GM18861 (cell line): ENCODE measurements at regions not wholly inside any gene's neighbourhood (a gene's known extent, or its start where the extent isn't known, plus 50 kb on each side); places are given as distances from the start of the nearest gene placed in this dataset.
"Not testable (repeated sequence)": the region's sequence is repeated elsewhere in the genome, so short reads cannot be mapped to it uniquely, and the experiment has no call there.

ENCODE experiments used
- ATAC-seq: cut with Tn5 transposase; IDR thresholded peaks from one replicate; pipeline ENCODE4 v1.9.1; 2021; ENCODE audit not compliant: unreplicated experiment

- not testable (repeated sequence) for ATAC-seq
Observed at GRCh38 chr9:40939201-40939887, 189.1 kb downstream of the FOXD4L6 start.

GRCh38 chr9:40935336-40935735, 193.1 kb downstream of the FOXD4L6 start:
- no peak for ATAC-seq

DNA sequence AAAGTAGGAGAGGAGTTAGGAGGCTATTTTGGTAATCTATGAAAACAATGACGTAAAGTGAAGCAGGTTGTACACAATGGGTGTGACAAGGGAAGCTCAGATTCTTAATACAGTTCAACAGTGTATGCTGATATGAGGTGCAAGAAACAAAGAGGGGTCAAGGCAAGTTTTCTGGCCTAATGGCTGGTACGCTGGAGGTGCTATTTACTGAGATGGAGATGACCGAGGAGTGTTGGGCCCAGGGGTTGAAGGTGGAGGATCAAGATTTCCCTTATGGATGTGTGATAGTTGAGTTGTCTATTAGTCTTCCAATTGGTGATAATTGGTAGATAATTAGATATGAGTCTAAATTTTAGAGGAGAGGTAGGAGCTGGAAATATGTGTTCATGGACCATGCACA, 194.0 kb downstream of the FOXD4L6 start:
- not testable (repeated sequence) for ATAC-seq

DNA sequence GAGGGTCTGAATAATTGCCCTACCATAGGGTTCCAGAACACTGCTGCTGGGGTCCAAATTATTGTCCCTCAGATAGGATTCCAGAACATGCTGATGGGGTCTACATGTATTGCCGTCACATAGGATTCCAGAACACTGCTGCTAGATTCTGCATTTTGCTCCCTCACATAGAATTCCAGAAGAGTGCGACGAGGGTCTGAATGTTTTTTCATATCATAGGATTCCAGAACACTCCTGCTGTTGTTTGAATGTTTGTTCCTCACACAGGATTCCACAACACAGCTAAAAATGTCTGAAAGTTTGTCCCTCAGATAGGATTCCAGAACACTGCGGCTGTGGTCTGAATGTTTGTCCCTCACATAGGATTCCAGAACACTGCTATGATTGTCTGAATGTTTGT, 198.1 kb downstream of the FOXD4L6 start:
- not testable (repeated sequence) for ATAC-seq

GRCh38 chr9:40929488-40929845, 199.0 kb downstream of the FOXD4L6 start:
- not testable (repeated sequence) for ATAC-seq

- ATAC-seq: no peak
Observed at GRCh38 chr9:40928803-40929487, 199.5 kb downstream of the FOXD4L6 start.

DNA sequence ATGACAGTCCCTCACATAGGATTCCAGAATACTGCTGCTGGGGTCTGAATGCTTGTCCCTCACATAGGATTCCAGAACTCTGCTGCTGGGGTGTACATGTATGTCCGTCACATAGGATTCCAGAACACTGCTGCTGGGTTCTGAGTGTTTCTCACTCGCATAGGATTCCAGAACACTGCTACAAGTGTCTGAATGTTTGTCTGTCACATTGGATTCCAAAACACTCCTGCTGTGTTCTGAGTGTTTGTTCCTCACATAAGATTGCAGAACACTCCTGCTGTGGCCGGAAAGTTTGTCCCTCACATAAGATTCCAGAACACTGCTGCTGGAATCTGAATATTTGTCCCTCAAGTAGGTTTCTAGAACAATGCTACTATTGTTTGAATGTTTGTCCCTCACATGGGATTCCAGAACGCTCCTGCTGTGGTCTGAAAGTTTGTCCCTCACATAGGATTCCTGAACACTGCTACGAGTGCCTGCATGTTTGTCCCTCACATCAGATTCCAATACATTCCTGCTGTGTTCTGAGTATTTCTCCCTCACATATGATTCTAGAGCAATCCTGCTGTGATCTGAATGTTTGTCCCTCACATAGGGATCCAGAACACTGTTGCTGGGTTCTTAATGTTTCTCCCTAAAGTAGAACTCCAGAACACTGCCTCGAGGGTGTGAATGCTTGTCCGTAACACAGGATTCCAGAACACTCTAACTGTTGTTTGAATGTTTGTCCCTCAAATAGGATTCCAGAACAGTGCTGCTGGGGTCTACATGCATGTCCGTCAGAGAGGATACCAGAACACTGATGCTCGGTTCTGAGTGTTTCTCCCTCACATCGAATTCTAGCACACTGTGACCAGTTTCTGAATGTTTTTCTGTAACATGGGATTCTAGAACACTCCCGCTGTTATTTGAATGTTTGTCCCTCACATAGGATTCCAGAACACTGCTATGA, 200.4 kb downstream of the FOXD4L6 start:
- ATAC-seq: no peak

DNA sequence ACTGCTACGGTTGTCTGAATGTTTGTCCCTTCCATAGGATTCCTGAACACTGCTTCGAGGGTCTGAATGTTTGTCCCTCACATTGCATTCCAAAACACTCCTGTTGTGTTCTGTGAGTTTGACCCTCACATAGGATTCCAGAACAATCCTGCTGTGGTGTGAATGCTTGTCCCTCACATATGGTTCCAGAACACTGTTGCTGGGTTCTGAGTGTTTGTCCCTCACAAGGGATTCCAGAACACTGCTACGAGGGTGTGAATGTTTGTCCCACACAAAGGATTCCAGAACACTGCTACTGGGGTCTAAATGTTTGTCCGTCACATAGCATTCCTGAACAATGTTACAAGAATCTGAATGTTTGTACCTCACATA, 201.2 kb downstream of the FOXD4L6 start:
- no peak for ATAC-seq

- no peak for ATAC-seq
Observed at GRCh38 chr9:40926404-40927259, 201.8 kb downstream of the FOXD4L6 start.

- ATAC-seq: no peak
Observed at GRCh38 chr9:40925149-40925548, 203.3 kb downstream of the FOXD4L6 start.

GRCh38 chr9:40916399-40916783, 212.1 kb downstream of the FOXD4L6 start:
- not testable (repeated sequence) for ATAC-seq

DNA sequence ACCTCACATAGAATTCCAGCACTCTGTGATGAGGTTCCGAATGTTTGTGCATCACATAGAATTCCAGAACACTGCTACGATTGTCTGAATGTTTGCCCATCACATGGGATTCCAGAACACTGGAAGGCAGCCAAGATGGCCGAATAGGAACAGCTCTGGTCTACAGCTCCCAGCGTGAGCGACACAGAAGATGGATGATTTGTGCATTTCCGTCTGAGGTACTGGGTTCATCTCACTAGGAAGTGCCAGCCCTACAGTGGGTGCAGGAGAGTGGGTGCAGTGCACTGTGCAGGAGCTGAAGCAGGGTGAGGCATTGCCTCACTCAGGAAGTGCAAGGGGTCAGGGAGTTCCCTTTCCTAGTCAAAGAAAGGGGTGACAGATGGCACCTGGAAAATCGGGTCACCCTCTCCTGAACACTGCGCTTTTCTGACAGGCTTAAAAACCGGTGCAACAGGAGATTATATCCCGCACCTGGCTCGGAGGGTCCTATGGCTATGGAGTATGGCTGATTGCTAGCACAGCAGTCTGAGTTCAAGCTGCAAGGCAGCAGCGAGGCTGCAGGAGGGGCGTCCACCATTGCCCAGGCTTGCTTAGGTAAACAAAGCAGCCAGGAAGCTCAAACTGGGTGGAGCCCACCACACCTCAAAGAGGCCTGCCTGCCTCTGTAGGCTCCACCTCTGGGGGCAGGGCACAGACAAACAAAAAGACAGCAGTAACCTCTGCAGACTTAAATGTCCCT, 212.7 kb downstream of the FOXD4L6 start:
- ATAC-seq: not testable (repeated sequence)

DNA sequence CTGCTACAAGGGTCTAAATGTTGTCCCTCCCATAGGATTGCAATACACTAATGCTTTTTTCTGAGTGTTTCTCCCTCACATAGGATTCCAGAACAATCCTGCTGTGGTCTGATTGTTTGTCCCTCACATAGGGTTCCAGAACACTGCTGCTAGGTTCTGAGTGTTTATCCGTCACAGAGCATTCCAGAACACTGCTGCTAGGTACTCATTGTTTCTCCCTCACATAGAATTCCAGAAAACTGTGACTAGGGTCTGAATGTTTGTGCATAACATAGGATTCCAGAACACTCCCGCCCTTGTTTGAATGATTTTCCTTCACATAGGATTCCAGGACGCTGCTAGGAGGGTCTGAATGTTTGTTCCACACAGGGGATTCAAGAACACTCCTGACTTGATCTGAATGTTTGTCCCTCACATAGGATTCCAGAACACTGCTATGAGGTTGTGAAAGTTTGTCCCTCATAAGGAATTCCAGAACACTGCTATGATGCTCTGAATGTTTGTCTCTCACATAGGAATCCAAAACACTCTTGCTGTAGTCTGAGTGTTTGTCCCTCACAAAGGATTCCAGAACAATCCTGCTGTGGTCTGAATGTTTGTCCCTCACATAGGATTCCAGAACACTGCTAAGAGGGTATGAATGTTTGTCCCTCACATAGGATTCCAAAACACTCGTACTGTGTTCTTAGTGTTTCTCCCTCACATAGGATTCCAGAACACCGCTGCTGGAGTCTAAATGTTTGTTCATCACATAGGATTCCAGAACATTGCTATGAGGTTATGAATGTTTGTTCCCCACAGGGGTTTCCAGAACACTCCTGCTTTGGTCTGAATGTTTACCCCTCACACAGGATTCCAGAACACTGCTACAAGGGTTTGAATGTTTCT, 213.5 kb downstream of the FOXD4L6 start:
- no peak for ATAC-seq

GRCh38 chr9:40913928-40914673, 214.4 kb downstream of the FOXD4L6 start:
- ATAC-seq: no peak

DNA sequence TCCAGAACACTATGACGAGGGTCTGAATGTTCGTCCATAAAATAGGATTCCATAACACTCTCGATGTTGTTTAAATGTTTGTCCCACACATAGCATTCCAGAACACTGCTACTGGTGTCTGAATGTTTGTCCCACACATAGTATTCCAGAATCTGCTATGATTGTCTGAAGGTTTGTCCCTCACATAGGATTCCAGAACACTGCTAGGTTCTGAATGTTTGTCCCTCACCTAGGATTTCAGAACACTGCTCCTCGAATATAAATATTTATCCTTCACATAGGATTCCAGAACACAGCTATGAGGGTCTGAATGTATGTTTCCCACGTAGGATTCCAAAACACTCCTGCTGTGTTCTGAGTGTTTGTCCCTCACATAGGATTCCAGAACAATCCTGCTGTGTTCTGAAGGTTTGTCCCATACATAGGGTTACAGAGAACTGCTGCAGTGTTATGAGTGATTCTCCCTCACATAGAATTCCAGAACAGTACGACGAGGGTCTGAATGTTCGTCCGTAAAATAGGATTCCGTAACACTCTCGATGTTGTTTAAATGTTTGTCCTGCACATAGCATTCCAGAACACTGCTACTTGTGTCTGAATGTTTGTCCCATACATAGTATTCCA, 215.3 kb downstream of the FOXD4L6 start:
- no peak for ATAC-seq

DNA sequence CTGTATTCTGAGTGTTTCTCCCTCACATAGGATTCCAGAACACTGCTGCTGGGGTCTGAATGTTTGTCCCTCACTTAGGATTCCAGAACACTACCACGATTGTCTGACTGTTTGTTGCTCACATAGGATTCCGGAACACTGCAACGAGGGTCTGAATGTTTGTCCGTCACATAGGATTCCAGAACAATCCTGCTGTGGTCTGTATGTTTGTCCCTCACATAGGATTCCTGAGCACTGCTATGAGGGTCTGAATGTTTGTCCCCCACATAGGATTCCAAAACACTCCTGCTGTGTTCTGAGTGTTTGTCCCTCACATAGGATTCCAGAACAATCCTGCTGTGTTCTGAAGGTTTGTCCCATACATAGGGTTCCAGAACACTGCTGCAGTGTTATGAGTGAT, 215.8 kb downstream of the FOXD4L6 start:
- not testable (repeated sequence) for ATAC-seq

DNA sequence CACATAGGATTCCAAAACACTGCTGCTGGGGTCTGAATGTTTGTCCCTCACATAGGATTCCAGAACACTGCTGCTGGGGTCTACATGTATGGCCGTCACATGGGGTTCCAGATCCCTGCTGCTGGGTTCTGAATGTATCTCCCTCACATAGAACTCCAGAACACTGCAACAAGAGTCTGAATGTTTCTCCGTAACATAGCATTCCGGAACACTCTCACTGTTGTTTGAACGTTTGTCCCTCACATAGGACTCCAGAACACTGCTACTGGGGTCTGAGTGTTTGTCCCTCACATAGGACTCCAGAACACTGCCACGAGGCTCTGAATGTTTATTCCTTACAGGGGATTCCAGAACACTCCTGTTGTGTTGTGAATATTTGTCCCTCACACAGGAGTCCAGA, 216.8 kb downstream of the FOXD4L6 start:
- ATAC-seq: no peak

DNA sequence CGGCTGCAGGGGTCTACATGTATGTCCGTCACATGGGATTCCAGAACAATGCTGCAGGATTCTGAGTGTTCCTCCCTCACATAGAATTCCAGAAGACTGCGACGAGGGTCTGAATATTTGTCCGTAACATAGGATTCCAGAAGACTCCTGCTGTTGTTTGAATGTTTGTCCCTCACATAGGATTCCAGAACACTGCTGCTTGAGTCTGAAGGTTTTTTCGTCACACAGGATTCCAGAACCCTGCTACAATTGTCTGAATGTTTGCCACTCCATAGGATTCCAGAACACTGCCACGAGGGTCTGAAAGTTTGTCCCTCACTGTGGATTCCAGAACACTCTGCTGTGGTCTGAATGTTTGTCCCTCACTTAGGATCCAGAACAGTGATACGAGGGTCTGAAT, 217.5 kb downstream of the FOXD4L6 start:
- not testable (repeated sequence) for ATAC-seq
